Osteoblast (primary cell): ENCODE measurements at regions not wholly inside any gene's neighbourhood (a gene's known extent, or its start where the extent isn't known, plus 50 kb on each side); places are given as distances from the start of the nearest gene placed in this dataset.

Experiments used
- DNase-seq: peaks from one replicate; pipeline ENCODE4 v3.0.0; 2011; ENCODE audit warnings: low spot score, mixed read lengths; ENCODE audit not compliant: insufficient read length; ENCODE audit errors: missing footprints
- H2AFZ ChIP-seq: 2 replicates; pipeline ENCODE4 v1.6.0; 2011; ENCODE audit warnings: mild to moderate bottlenecking, low read length
- H3K27ac ChIP-seq: 2 replicates; pipeline ENCODE4 v1.5.1; 2011; ENCODE audit warnings: mild to moderate bottlenecking, low read depth, low read length, moderate library complexity
- H3K27me3 ChIP-seq: 2 replicates; pipeline ENCODE4 v1.6.0; 2012; ENCODE audit warnings: mild to moderate bottlenecking, control low read depth, inconsistent platforms, low read length, moderate library complexity; ENCODE audit not compliant: insufficient read depth
- H3K36me3 ChIP-seq: 2 replicates; pipeline ENCODE4 v1.5.1; 2011; ENCODE audit warnings: mild to moderate bottlenecking, low read length, control low read depth, moderate library complexity; ENCODE audit not compliant: insufficient read depth
- H3K4me1 ChIP-seq: 2 replicates; pipeline ENCODE4 v1.5.1; 2011; ENCODE audit warnings: mild to moderate bottlenecking, low read length, control low read depth, moderate library complexity; ENCODE audit not compliant: insufficient read depth
- H3K4me2 ChIP-seq: 2 replicates; pipeline ENCODE4 v1.6.0; 2011; ENCODE audit warnings: mild to moderate bottlenecking, low read length; ENCODE audit not compliant: insufficient read depth
- H3K4me3 ChIP-seq: fragments of 200-600 bp; sonication (generic); 3 replicates; pipeline ENCODE4 v1.5.1; 2012; ENCODE audit warnings: mild to moderate bottlenecking, low read length, inconsistent platforms; ENCODE audit not compliant: insufficient read depth
- H3K79me2 ChIP-seq: 2 replicates; pipeline ENCODE4 v1.6.0; 2012; ENCODE audit warnings: mild to moderate bottlenecking, low read length, control low read depth, inconsistent platforms; ENCODE audit not compliant: insufficient read depth
- H3K9me3 ChIP-seq: 2 replicates; pipeline ENCODE4 v1.5.1; 2011; ENCODE audit warnings: low read depth, low read length, control low read depth
- H4K20me1 ChIP-seq: 2 replicates; pipeline ENCODE4 v1.6.0; 2012; ENCODE audit warnings: mild to moderate bottlenecking, low read length, control low read depth; ENCODE audit not compliant: insufficient read depth
- CTCF ChIP-seq: IDR thresholded peaks from 2 replicates; pipeline ENCODE4 v1.5.1; 2011; ENCODE audit warnings: mild to moderate bottlenecking, low read depth, low read length, moderate library complexity; ENCODE audit errors: extremely low read depth

- H3K27ac ChIP-seq = no peak overlapping the region
- no peaks in the 10 kb centered on the region for H3K9me3 ChIP-seq
- no peak overlapping the region for H2AFZ ChIP-seq
- no peak overlapping the region for H3K4me3 ChIP-seq
- no peak overlapping the region for H3K4me2 ChIP-seq
- no peak for TF ChIP-seq CTCF
- no peaks in the 10 kb centered on the region for H3K27me3 ChIP-seq
- no peaks in the 10 kb centered on the region for H3K79me2 ChIP-seq
- DNase-seq = no peak
- H3K4me1 ChIP-seq = no peaks in the 10 kb centered on the region
- H3K36me3 ChIP-seq = no peaks in the 10 kb centered on the region
- no peaks in the 10 kb centered on the region for H4K20me1 ChIP-seq
These were observed 107.8 kb upstream of the C11orf58 start for GRCh38 chr11:16630651-16631050.

- Histone ChIP-seq H3K36me3 (no peaks in the 10 kb centered on the region), H3K27me3 (peaks cover 27% of the 10 kb centered on the region), H4K20me1 (no peaks in the 10 kb centered on the region), H3K4me3 (no peak overlapping the region), H3K27ac (no peak overlapping the region), H2AFZ (no peak overlapping the region), H3K79me2 (no peaks in the 10 kb centered on the region), H3K4me1 (peaks cover 9% of the 10 kb centered on the region), H3K4me2 (no peak overlapping the region), H3K9me3 (no peaks in the 10 kb centered on the region)
- no peak for DNase-seq
- no peak for TF ChIP-seq CTCF
These were observed 120.0 kb upstream of the C11orf58 start for GRCh38 chr11:16618431-16618830.

GRCh38 chr11:16615480-16615879 lies 123.0 kb upstream of the C11orf58 start:
- Histone ChIP-seq H3K4me1 (peaks cover 16% of the 10 kb centered on the region), H3K9me3 (no peaks in the 10 kb centered on the region), H3K79me2 (no peaks in the 10 kb centered on the region), H3K4me2 (no peak overlapping the region), H3K4me3 (no peak overlapping the region), H3K27ac (no peak overlapping the region), H3K27me3 (peaks cover 56% of the 10 kb centered on the region), H2AFZ (no peak overlapping the region), H4K20me1 (no peaks in the 10 kb centered on the region), H3K36me3 (no peaks in the 10 kb centered on the region)
- TF ChIP-seq CTCF = no peak
- DNase-seq = no peak

GRCh38 chr11:16613512-16614381 lies 124.7 kb upstream of the C11orf58 start:
- no peaks in the 10 kb centered on the region for H3K9me3 ChIP-seq
- peak overlapping the region; percentile 95 for H2AFZ ChIP-seq
- H3K4me3 ChIP-seq = peak overlapping the region; percentile 72
- H3K36me3 ChIP-seq = no peaks in the 10 kb centered on the region
- H3K79me2 ChIP-seq = no peaks in the 10 kb centered on the region
- peak overlapping the region; percentile 95 for H3K4me2 ChIP-seq
- H3K27ac ChIP-seq = no peak overlapping the region
- H4K20me1 ChIP-seq = peaks cover 2% of the 10 kb centered on the region
- peaks cover 73% of the 10 kb centered on the region for H3K27me3 ChIP-seq
- H3K4me1 ChIP-seq = peaks cover 16% of the 10 kb centered on the region
- DNase-seq = peak; percentile 97
- TF ChIP-seq CTCF = peak; percentile 81
